Islet precursor cell (in vitro differentiated cells): ENCODE measurements at regions not wholly inside any gene's neighbourhood (a gene's known extent, or its start where the extent isn't known, plus 50 kb on each side); places are given as distances from the start of the nearest gene placed in this dataset.
"Not testable (repeated sequence)": the region's sequence is repeated elsewhere in the genome, so short reads cannot be mapped to it uniquely, and the experiment has no call there.

ENCODE experiments used
- DNase-seq: peaks from one replicate; pipeline ENCODE4 v3.0.0-alpha.2; 2018

DNA sequence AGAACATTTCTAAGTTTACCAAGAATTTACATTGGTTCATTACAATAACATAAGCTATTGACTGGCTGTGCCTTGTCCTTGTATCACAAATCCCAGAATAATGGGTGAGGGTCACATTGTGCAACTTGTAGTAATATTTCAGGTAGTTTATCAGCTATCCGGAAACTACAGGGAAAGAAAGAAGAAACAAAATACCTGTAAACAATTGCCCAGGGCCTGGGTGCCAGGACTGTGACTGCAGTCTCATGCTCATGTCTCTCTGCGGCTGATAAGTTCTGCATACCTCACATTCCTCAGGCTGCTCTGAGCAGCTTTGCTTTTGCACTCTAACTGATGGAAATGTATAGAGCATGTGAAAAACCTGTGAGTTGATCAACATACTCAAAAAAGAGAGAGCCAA, 131.8 kb upstream of the TRIM24 start:
- DNase-seq, result peak; percentile 54

DNA sequence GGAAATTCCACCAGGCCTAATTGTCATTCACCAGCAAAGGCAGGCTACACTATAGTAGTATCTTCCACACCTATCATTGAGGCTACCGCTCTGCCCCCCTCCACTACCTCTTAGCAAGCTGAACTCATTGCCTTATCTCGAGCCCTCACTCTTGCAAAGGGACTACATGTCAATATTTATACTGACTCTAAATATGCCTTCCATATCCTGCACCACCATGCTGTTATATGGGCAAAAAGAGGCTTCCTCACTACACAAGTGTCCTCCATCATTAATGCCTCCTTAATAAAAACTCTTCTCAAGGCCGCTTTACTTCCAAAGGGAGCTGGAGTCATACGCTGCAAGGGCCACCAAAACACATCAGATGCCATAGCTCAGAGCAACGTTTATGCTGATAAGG, 127.2 kb upstream of the TRIM24 start:
- not testable (repeated sequence) for DNase-seq

- no peak for DNase-seq
These were observed 121.7 kb upstream of the TRIM24 start for GRCh38 chr7:138338361-138338760.

GRCh38 chr7:138339229-138339628, 120.8 kb upstream of the TRIM24 start:
- not testable (repeated sequence) for DNase-seq

- no peak for DNase-seq
These were observed 117.1 kb upstream of the TRIM24 start for GRCh38 chr7:138342990-138343389.

DNA sequence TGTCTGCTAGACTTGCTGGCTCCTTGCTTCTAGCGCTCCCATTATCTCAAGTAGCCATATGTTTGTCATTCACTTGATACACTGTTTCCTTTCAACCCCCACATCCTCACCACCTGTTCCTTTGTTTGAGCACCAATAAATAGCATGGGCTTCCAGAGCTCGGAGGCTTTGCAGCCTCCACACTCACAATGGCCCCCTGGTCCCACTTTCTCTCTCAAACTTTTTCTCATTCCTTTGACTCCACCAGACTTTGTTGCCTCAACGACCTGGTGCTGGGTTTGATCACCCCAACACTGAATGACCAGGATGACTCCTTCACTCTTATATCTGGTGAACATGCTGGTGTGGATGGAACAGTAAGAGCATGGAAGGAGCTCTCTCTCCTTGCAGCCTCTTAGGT, 114.5 kb upstream of the TRIM24 start:
- no peak for DNase-seq

DNA sequence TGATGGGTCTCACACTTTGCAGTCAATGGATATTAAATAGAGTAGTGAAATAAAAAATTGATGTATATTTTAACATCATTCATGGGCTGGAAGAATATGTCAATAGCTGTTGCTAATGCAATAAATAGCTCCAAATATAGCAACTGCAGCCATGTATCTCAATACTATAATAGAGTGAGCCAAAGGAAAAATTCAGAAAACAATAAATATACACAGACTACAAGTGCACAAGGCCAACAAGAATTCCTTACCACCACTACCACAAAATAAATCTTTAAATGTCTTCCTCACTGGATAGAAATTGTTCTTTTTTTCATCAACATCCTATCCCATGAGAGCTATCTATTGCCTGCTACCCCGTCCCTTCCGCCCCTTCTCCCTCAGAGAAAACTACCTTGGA, 113.1 kb upstream of the TRIM24 start:
- no peak for DNase-seq

GRCh38 chr7:138349841-138350700, 110.0 kb upstream of the TRIM24 start:
- DNase-seq, result no peak

- DNase-seq, result no peak
These were observed 109.2 kb upstream of the TRIM24 start for GRCh38 chr7:138350701-138351357.

DNA sequence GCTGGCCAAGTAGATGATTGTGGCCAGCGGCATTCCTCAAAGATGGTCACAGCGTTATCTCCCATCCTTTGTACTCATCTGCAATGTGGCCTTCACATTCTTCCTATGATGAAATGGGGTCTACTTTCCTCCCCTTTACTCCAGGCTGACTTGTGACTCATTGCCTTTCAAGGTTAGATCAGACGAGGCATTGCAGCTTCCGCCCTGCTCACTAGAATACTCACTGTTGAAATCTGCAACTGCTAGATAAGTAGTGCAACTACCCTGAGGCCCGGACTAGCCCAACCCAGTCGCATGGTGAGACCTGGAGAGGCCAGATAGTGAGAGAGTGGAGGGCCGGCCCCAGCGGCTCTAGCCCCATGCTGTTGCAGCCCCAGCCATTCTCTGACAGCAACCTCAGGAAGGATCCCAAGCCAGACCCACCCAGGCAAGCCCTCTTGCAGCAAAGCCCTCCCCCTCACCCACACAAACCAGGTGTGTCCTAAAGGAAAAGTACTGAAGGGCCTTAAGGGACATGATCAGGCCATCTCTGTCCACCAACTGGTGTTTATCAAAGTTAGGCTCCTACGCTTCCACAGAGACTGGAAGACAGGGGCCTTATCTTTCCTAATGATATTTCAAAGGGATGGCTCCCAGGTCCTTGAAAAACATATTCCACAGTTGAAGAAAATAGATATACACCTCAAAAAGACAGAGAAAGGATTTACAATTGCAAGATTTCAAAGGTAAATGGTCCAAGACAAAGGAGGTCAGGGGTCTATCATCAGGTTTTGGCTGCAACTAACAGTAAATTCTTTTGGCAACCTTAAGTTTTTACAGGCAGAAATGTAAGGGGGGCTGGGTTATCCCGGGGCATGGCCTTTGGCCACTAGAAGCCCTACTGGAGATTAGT, 107.2 kb upstream of the TRIM24 start:
- DNase-seq, result peak; percentile 67

GRCh38 chr7:138354066-138354465, 106.0 kb upstream of the TRIM24 start:
- no peak for DNase-seq

DNA sequence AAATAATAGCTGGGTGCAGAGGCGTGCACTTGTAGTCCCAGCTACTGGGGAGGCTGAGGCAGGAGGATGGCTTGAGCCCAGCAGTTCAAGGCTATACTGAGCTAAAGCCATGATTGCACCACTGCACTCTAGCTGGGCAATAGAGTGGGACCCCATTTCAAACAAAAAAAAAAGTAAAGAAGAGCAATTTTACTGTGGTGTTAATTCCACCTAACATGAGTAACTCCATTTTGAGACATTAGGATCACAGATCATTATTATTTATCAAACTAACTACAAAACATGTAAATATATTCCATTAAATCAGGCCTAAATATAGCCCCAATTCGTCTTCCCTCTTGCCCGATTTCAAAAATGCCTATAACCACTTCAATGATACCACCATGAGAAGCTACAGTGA, 104.8 kb upstream of the TRIM24 start:
- DNase-seq, result no peak

DNA sequence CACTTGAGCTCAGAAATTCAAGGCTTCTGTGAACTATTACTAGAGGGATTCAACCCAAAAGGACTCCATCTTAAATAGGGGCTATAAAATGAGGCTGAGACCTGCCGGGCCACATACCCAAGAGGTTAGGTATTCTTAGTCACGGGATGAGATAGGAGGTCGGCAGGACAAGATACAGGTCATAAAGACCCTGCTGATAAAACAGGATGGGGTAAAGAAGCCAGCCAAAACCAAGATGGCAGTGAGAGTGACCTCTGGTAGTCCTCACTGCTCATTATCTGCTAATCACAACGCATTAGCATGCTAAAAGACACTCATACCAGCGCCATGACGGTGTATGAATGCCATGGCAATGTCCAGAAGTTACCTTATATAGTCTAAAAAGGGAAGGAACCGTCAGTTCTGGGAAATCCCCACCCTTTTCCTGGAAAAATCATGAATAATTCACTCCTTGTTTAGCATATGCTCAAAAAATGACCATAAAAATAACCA, 101.2 kb upstream of the TRIM24 start:
- no peak for DNase-seq

DNA sequence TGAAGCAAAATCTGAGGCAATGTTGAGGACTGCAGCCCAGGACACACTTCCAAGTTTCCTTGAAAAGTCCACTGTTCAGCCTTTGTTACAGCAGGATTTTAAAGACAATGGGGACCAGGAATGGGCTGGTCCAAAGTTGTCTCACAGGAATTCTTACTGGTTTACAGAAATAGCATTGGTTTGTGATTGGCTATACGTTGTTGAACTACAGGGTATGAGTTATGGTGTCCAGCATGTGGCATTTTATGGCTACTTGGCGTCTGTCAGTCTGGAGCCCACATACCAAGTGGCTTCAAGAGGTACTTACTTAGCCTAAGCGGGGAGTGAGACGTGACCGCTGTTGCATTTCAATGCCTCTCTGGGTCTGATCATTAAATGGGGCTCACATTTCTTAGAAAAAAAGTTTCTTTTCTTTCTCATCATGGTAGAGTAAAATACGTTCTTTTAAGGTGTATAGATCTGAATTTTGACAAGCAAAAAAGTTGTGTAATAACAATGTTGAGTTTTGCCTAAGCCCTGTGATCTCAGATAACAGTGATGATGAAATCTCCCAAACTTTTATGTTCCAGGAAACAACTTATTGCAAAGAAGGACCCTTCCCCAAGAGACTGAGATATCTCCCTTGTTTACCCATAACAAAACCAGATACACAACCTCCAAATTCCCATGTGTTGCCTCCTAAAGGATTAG, 100.0 kb upstream of the TRIM24 start:
- no peak for DNase-seq

DNA sequence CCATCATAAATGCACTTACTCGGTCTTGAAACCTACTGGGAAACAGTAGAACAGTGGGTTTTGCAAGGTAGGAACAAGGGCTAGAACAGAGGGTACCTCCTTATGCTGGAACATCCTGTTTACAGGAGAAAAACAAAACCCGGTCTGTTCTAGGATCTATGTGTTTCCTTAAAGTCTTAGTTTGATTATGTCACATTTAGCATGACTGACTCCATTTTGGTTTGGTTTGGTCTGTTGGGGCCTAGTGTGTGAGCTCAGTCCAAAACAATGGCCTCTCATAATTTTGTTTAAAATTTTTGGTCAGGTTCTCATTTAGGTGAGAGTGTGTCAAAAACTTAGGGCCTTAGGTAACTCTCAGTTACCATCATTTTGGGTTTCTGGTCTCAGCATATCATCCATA, 96.3 kb upstream of the TRIM24 start:
- DNase-seq, result no peak

- DNase-seq, result not testable (repeated sequence)
These were observed 93.9 kb upstream of the TRIM24 start for GRCh38 chr7:138366137-138366536.

DNA sequence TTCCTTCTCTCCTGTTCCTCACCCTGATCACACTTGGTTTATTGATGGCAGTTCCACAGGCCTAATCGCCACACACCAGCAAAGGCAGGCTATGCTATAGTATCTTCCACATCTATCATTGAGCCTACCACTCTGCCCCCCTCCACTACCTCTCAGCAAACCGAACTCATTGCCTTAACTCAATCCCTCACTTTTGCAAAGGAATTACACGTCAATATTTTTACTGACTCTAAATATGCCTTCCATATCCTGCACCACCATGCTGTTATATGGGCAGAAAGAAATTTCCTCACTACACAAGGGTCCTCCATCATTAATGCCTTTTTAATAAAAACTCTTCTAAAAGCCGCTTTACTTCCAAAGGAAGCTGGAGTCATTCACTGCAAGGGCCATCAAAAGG, 93.4 kb upstream of the TRIM24 start:
- not testable (repeated sequence) for DNase-seq

- DNase-seq, result no peak
These were observed 90.3 kb upstream of the TRIM24 start for GRCh38 chr7:138369797-138370196.

DNA sequence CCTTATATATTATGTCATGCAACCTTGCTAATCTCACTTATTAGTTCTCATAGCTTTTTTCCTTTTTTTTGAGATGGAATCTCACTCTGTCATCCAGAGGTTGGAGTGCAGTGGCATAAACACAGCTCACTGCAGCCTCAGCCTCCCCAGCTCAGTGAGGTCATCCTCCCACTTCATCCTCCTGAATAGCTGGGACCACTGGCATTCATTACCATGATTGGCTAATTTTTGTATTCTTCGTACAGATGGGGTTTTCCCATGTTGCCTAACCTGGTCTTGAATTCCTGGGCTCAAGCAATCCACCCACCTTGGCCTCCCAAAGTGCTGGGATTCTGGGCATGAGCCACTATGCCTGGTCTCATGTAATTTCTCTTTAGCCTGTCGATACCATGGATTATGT, 89.1 kb upstream of the TRIM24 start:
- no peak for DNase-seq

DNA sequence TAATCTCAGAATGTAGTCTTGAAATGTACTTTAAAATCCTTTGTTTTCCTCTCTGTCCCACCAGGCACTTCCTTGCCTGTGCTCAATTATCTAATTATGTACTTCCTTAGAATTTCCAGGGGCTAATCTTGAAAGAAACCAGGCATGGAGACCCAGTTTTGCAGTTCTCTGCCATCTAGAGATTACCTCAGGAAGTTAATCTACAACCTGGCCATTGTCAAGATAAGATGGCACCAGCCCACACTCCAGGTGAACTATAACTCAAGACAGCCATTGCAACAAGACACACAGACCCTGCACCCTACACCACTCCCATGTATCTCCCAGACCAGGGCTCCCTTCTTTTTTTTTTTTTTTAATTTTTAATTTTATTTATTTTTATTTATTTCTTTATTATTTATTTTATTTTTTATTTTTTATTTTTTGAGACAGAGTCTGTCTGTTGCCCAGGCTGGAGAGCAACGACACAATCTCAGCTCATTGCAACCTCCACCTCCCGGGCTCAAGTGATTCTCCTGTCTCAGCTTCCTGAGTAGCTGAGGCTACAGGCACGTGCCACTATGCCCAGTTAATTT, 85.9 kb upstream of the TRIM24 start:
- DNase-seq, result no peak

- DNase-seq, result no peak
These were observed 82.8 kb upstream of the TRIM24 start for GRCh38 chr7:138377306-138377705.
